H1 (cell line): ENCODE measurements at regions not wholly inside any gene's neighbourhood (a gene's known extent, or its start where the extent isn't known, plus 50 kb on each side); places are given as distances from the start of the nearest gene placed in this dataset.

Source experiments
- CTCF ChIA-PET: fragments of 300-600 bp; sonication (Branson Sonifier 250); formaldehyde crosslinking; loops from one replicate; lab custom pipeline; 2021; ENCODE audit not compliant: partially characterized antibody; lab: Charles Lee
- POLR2A ChIA-PET: fragments of 300-600 bp; sonication (Branson Sonifier 250); formaldehyde crosslinking; loops from one replicate; lab custom pipeline; 2021; ENCODE audit warnings: inconsistent platforms; ENCODE audit not compliant: partially characterized antibody; lab: Charles Lee
- DNase-seq, 2 experiments: peaks; one replicate each; pipeline versions ENCODE4 v3.0.0 to v3.0.0-alpha.2; 2010 to 2022; ENCODE audit warnings: low spot score in 2 of 2, low read depth in 1 of 2, mixed read lengths in 1 of 2
- FAIRE-seq: peaks from 2 replicates; lab custom pipeline; 2011; peaks lifted over from hg19 to GRCh38; lab: Jason Lieb, UNC
- H2AFZ ChIP-seq: 2 replicates; pipeline ENCODE4 v1.8.1; 2012; ENCODE audit warnings: low read length, inconsistent platforms
- H2AK5ac ChIP-seq: 2 replicates; pipeline ENCODE4 v1.6.1; 2013; ENCODE audit warnings: low read depth, low read length
- H2BK120ac ChIP-seq: replicated peaks from 2 replicates; pipeline ENCODE3; 2013; ENCODE audit warnings: low read depth, low read length, inconsistent platforms
- H2BK12ac ChIP-seq: 2 replicates; pipeline ENCODE4 v1.6.1; 2013; ENCODE audit warnings: low read depth, low read length
- H2BK15ac ChIP-seq: 2 replicates; pipeline ENCODE4 v1.6.1; 2013; ENCODE audit warnings: low read length
- H2BK20ac ChIP-seq: 2 replicates; pipeline ENCODE4 v1.6.1; 2013; ENCODE audit warnings: low read length
- H2BK5ac ChIP-seq: 2 replicates; pipeline ENCODE4 v1.6.1; 2013; ENCODE audit warnings: low read depth, low read length
- H3K14ac ChIP-seq: 2 replicates; pipeline ENCODE4 v1.6.1; 2013; ENCODE audit warnings: inconsistent platforms; ENCODE audit not compliant: insufficient read length
- H3K18ac ChIP-seq: 2 replicates; pipeline ENCODE4 v1.6.1; 2013; ENCODE audit warnings: low read length; ENCODE audit errors: extremely low read depth
- H3K23ac ChIP-seq: 2 replicates; pipeline ENCODE4 v1.6.1; 2013; ENCODE audit warnings: inconsistent platforms; ENCODE audit not compliant: insufficient read length
- H3K23me2 ChIP-seq: 2 replicates; pipeline ENCODE4 v1.6.1; 2013; ENCODE audit warnings: low read depth, low read length
- H3K27ac ChIP-seq: 2 replicates; pipeline ENCODE4 v1.6.1; 2011; ENCODE audit warnings: low read depth, low read length, inconsistent platforms
- H3K27me3 ChIP-seq, 4 experiments: replicated peaks in 1 of 4; 1 replicate in 1 of 4; 2 replicates in 3 of 4; pipeline versions ENCODE4 v1.6.1 to v1.8.1; 2011 to 2013; ENCODE audit warnings: low read length in 3 of 4, mild to moderate bottlenecking in 3 of 4, inconsistent platforms in 2 of 4, mixed read lengths in 2 of 4, moderate library complexity in 1 of 4; ENCODE audit not compliant: control insufficient read depth in 3 of 4, insufficient read depth in 3 of 4; ENCODE audit errors: extremely low read depth in 1 of 4
- H3K36me3 ChIP-seq, 4 experiments: 2 replicates each; pipeline versions ENCODE4 v1.6.1 to v1.8.1; 2011 to 2013; ENCODE audit warnings: mild to moderate bottlenecking in 4 of 4, low read length in 3 of 4, moderate library complexity in 2 of 4, control low read depth in 1 of 4, inconsistent platforms in 1 of 4; ENCODE audit not compliant: insufficient read depth in 4 of 4, control insufficient read depth in 2 of 4
- H3K4ac ChIP-seq: replicated peaks from 2 replicates; pipeline ENCODE3; 2013; ENCODE audit warnings: low read length, low read depth, mixed read lengths, inconsistent platforms; ENCODE audit not compliant: insufficient read length
- H3K4me1 ChIP-seq, 4 experiments: replicated peaks in 1 of 4; 1 replicate in 1 of 4; 2 replicates in 3 of 4; pipeline versions ENCODE4 v1.6.1 to v1.8.1; 2011 to 2013; ENCODE audit warnings: low read length in 3 of 4, inconsistent platforms in 2 of 4, mixed read lengths in 1 of 4; ENCODE audit not compliant: insufficient read depth in 4 of 4, control insufficient read depth in 3 of 4
- H3K4me2 ChIP-seq, 2 experiments: 2 replicates each; pipeline versions ENCODE4 v1.6.1 to v1.8.1; 2011 to 2013; ENCODE audit warnings: low read depth in 2 of 2, low read length in 2 of 2, control low read depth in 1 of 2, inconsistent platforms in 1 of 2, mild to moderate bottlenecking in 1 of 2; ENCODE audit not compliant: insufficient read depth in 1 of 2
- H3K4me3 ChIP-seq, 4 experiments: fragments of 200-600, 300-600 bp in 1 of 4; sonication (generic), shearing (Covaris generic), sonication (Bioruptor Twin) in 1 of 4; 2 replicates each; pipeline versions ENCODE4 v1.5.1 to v1.8.1; 2011 to 2016; ENCODE audit warnings: low read length in 4 of 4, low read depth in 3 of 4, control low read depth in 2 of 4, inconsistent platforms in 2 of 4, mild to moderate bottlenecking in 2 of 4, mixed read lengths in 1 of 4, moderate library complexity in 1 of 4; ENCODE audit not compliant: insufficient read depth in 2 of 4; ENCODE audit errors: extremely low read depth in 1 of 4
- H3K56ac ChIP-seq: replicated peaks from 2 replicates; pipeline ENCODE3; 2013; ENCODE audit warnings: low read depth, mild to moderate bottlenecking, mixed read lengths, low read length, inconsistent platforms; ENCODE audit not compliant: insufficient read length
- H3K79me1 ChIP-seq: 2 replicates; pipeline ENCODE4 v1.6.1; 2013; ENCODE audit warnings: low read depth, low read length, control low read depth
- H3K79me2 ChIP-seq, 2 experiments: 2 replicates each; pipeline versions ENCODE4 v1.6.1 to v1.8.1; 2012 to 2013; ENCODE audit warnings: low read length in 2 of 2, mild to moderate bottlenecking in 2 of 2, inconsistent platforms in 1 of 2; ENCODE audit not compliant: insufficient read depth in 2 of 2, control insufficient read depth in 1 of 2
- H3K9ac ChIP-seq, 4 experiments: replicated peaks in 1 of 4; 1 replicate in 1 of 4; 2 replicates in 3 of 4; pipeline versions ENCODE4 v1.6.1 to v1.8.1; 2011 to 2013; ENCODE audit warnings: low read depth in 3 of 4, low read length in 3 of 4, control low read depth in 2 of 4, mild to moderate bottlenecking in 2 of 4, moderate library complexity in 2 of 4, inconsistent platforms in 1 of 4; ENCODE audit errors: extremely low read depth in 1 of 4
- H3K9me3 ChIP-seq, 2 experiments: 2 replicates each; pipeline versions ENCODE4 v1.6.1 to v1.8.1; 2012 to 2013; ENCODE audit warnings: mild to moderate bottlenecking in 2 of 2, moderate library complexity in 2 of 2, control low read depth in 1 of 2, inconsistent platforms in 1 of 2, low read depth in 1 of 2, low read length in 1 of 2, mixed read lengths in 1 of 2; ENCODE audit not compliant: insufficient read depth in 2 of 2
- H4K20me1 ChIP-seq, 2 experiments: replicated peaks in 1 of 2; 2 replicates each; pipeline versions ENCODE3 to v1.8.1; 2011 to 2013; ENCODE audit warnings: inconsistent platforms in 2 of 2, low read length in 2 of 2, mild to moderate bottlenecking in 1 of 2; ENCODE audit not compliant: insufficient read depth in 2 of 2, control insufficient read depth in 1 of 2
- H4K5ac ChIP-seq: 2 replicates; pipeline ENCODE4 v1.6.1; 2013; ENCODE audit warnings: low read length, low read depth, mixed read lengths, inconsistent platforms; ENCODE audit not compliant: insufficient read length
- H4K8ac ChIP-seq: 2 replicates; pipeline ENCODE4 v1.8.0; 2013; ENCODE audit warnings: mild to moderate bottlenecking, moderate library complexity, low read length, inconsistent platforms; ENCODE audit not compliant: insufficient read depth; ENCODE audit errors: extremely low read depth
- H4K91ac ChIP-seq: replicated peaks from 2 replicates; pipeline ENCODE3; 2013; ENCODE audit warnings: low read length, mixed read lengths, inconsistent platforms; ENCODE audit not compliant: insufficient read length
- CTBP2 ChIP-seq: IDR thresholded peaks from 2 replicates; pipeline ENCODE4 v1.7.0; 2011; ENCODE audit warnings: borderline replicate concordance, mild to moderate bottlenecking, moderate library complexity, mixed read lengths, low read length; ENCODE audit not compliant: insufficient read depth, insufficient read length
- E2F6 ChIP-seq: IDR thresholded peaks from 2 replicates; pipeline ENCODE4 v1.6.1; 2012; ENCODE audit warnings: inconsistent platforms
- JUN ChIP-seq: IDR thresholded peaks from 2 replicates; pipeline ENCODE4 v1.6.1; 2011; ENCODE audit warnings: low read depth, mild to moderate bottlenecking, improper control_type of control experiment, low read length
- RXRA ChIP-seq: IDR thresholded peaks from 2 replicates; pipeline ENCODE4 v1.6.1; 2011; ENCODE audit warnings: low read depth, mild to moderate bottlenecking, low read length, moderate library complexity; ENCODE audit not compliant: insufficient read depth
- SP4 ChIP-seq: IDR thresholded peaks from 2 replicates; pipeline ENCODE4 v1.6.1; 2012; ENCODE audit warnings: low read length, inconsistent platforms
- SRF ChIP-seq: IDR thresholded peaks from 2 replicates; pipeline ENCODE4 v1.6.1; 2011; ENCODE audit warnings: mild to moderate bottlenecking, low read depth, low read length, moderate library complexity
- TAF1 ChIP-seq: IDR thresholded peaks from 2 replicates; pipeline ENCODE4 v1.6.1; 2011; ENCODE audit warnings: mild to moderate bottlenecking, low read depth, low read length
- YY1 ChIP-seq: IDR thresholded peaks from 2 replicates; pipeline ENCODE4 v1.6.1; 2011; ENCODE audit warnings: low read depth, mild to moderate bottlenecking, low read length
- WGBS, 2 experiments: shearing (Covaris generic) in 1 of 2; methylation state at CpG; one replicate each; pipeline versions ENCODE4 v1.1.6 to v1.1.7; 2013 to 2015; ENCODE audit warnings: low lambda C conversion rate in 2 of 2, mixed read lengths in 2 of 2, inconsistent platforms in 1 of 2, low coverage in 1 of 2, missing lambda C conversion rate in 1 of 2; ENCODE audit not compliant: insufficient replicate concordance in 2 of 2, insufficient coverage in 1 of 2, insufficient read length in 1 of 2; ENCODE audit errors: extremely low coverage in 1 of 2, missing lambda C conversion rate in 1 of 2; 5-methylcytosine and 5-hydroxymethylcytosine counted together

GRCh38 chr5:56715986-56716385, 99.4 kb upstream of the MAP3K1 start:
- Histone ChIP-seq H3K27me3 (no peaks in the 10 kb centered on the region), H4K5ac (no peak overlapping the region), H2BK5ac (no peak overlapping the region), H3K23ac (no peak overlapping the region), H3K4me2 (no peak overlapping the region), H2BK12ac (no peak overlapping the region), H3K14ac (no peak overlapping the region), H4K91ac (no peak overlapping the region), H3K4ac (no peak overlapping the region), H3K9ac (no peak overlapping the region), H3K18ac (no peak overlapping the region), H4K20me1 (no peaks in the 10 kb centered on the region), H2BK20ac (no peak overlapping the region; the same call in 1 of the 2 replicates), H2AK5ac (no peak overlapping the region), H2BK120ac (no peak overlapping the region), H3K9me3 (no peaks in the 10 kb centered on the region), H3K79me1 (no peaks in the 10 kb centered on the region), H2AFZ (no peak overlapping the region), H3K36me3 (no peaks in the 10 kb centered on the region), H3K56ac (no peak overlapping the region), H3K27ac (no peak overlapping the region), H3K23me2 (no peaks in the 10 kb centered on the region), H4K8ac (no peak overlapping the region), H3K79me2 (no peaks in the 10 kb centered on the region), H3K4me3 (no peak overlapping the region), H3K4me1 (peaks cover 0 to 4% (median 2%) of the 10 kb centered on the region in 4 experiments; a peak in 4 of 7 replicates), H2BK15ac (no peak overlapping the region)
- ChIA-PET CTCF (no interaction called here), POLR2A (no interaction called here)
- TF ChIP-seq CTBP2 (no peak), RXRA (no peak), TAF1 (no peak), YY1 (no peak), E2F6 (no peak), SRF (no peak), JUN (no peak), SP4 (no peak)
- FAIRE-seq (no peak), DNase-seq (no peak)
- 82% methylated on average over 3 of the region's 3 CpGs; no CpG with 5 or more reads in 1 of the 2 experiments for WGBS, 2 experiments
